IPS-15b (cell line): ENCODE measurements at regions not wholly inside any gene's neighbourhood (a gene's known extent, or its start where the extent isn't known, plus 50 kb on each side); places are given as distances from the start of the nearest gene placed in this dataset.
"Not testable (repeated sequence)": the region's sequence is repeated elsewhere in the genome, so short reads cannot be mapped to it uniquely, and the experiment has no call there.

ENCODE experiments used
- H3K27me3 ChIP-seq: one replicate; pipeline ENCODE4 v1.6.1; 2013; ENCODE audit warnings: low read length; ENCODE audit not compliant: control insufficient read depth, insufficient read depth
- H3K36me3 ChIP-seq: one replicate; pipeline ENCODE4 v1.6.1; 2013; ENCODE audit warnings: low read length; ENCODE audit not compliant: control insufficient read depth, insufficient read depth
- H3K4me1 ChIP-seq: one replicate; pipeline ENCODE4 v1.6.1; 2013; ENCODE audit warnings: mild to moderate bottlenecking, low read length; ENCODE audit not compliant: control insufficient read depth, insufficient read depth
- H3K4me3 ChIP-seq: one replicate; pipeline ENCODE4 v1.5.1; 2013; ENCODE audit warnings: low read depth, low read length
- H3K9ac ChIP-seq: one replicate; pipeline ENCODE4 v1.6.1; 2013; ENCODE audit warnings: low read depth, mild to moderate bottlenecking, low read length
- H3K9me3 ChIP-seq: one replicate; pipeline ENCODE4 v1.6.1; 2013; ENCODE audit warnings: mild to moderate bottlenecking, low read length; ENCODE audit not compliant: control insufficient read depth, insufficient read depth

GRCh38 chr13:63446329-63446728 lies 2030.7 kb upstream of the PCDH20 start:
- Histone ChIP-seq H3K4me3 (no peak overlapping the region), H3K9ac (no peak overlapping the region), H3K27me3 (no peaks in the 10 kb centered on the region), H3K4me1 (no peaks in the 10 kb centered on the region), H3K36me3 (no peaks in the 10 kb centered on the region), H3K9me3 (no peaks in the 10 kb centered on the region)

GRCh38 chr13:63444225-63444624 lies 2028.6 kb upstream of the PCDH20 start:
- not testable (repeated sequence) for H3K36me3 ChIP-seq, H3K27me3 ChIP-seq, H3K4me1 ChIP-seq, H3K9me3 ChIP-seq, H3K4me3 ChIP-seq, H3K9ac ChIP-seq

GRCh38 chr13:63438951-63439350 lies 2023.3 kb upstream of the PCDH20 start:
- Histone ChIP-seq H3K27me3 (no peaks in the 10 kb centered on the region), H3K36me3 (no peaks in the 10 kb centered on the region), H3K9me3 (no peaks in the 10 kb centered on the region), H3K4me1 (no peaks in the 10 kb centered on the region), H3K9ac (no peak overlapping the region), H3K4me3 (no peak overlapping the region)

GRCh38 chr13:63436325-63436668 lies 2020.6 kb upstream of the PCDH20 start:
- Histone ChIP-seq H3K4me3 (no peak overlapping the region), H3K36me3 (no peaks in the 10 kb centered on the region), H3K9ac (no peak overlapping the region)

GRCh38 chr13:63435667-63436324 lies 2020.1 kb upstream of the PCDH20 start:
- Histone ChIP-seq H3K9me3 (no peaks in the 10 kb centered on the region), H3K4me1 (no peaks in the 10 kb centered on the region), H3K9ac (no peak overlapping the region), H3K4me3 (no peak overlapping the region), H3K27me3 (no peaks in the 10 kb centered on the region), H3K36me3 (no peaks in the 10 kb centered on the region)

More at GRCh38 chr13:63436325-63436668, 2020.6 kb upstream of the PCDH20 start:
- Histone ChIP-seq H3K9me3 (no peaks in the 10 kb centered on the region), H3K27me3 (no peaks in the 10 kb centered on the region), H3K4me1 (no peaks in the 10 kb centered on the region)

GRCh38 chr13:63433546-63434150 lies 2018.0 kb upstream of the PCDH20 start:
- H3K4me3 ChIP-seq, result no peak overlapping the region
- H3K9ac ChIP-seq, result no peak overlapping the region
- no peaks in the 10 kb centered on the region for H3K9me3 ChIP-seq
- H3K4me1 ChIP-seq, result no peaks in the 10 kb centered on the region
- no peaks in the 10 kb centered on the region for H3K36me3 ChIP-seq
- H3K27me3 ChIP-seq, result no peaks in the 10 kb centered on the region

- H3K4me3 ChIP-seq, result no peak overlapping the region
- no peaks in the 10 kb centered on the region for H3K27me3 ChIP-seq
- H3K4me1 ChIP-seq, result no peaks in the 10 kb centered on the region
- no peak overlapping the region for H3K9ac ChIP-seq
- no peaks in the 10 kb centered on the region for H3K36me3 ChIP-seq
- no peaks in the 10 kb centered on the region for H3K9me3 ChIP-seq
Observed at GRCh38 chr13:63427170-63427569, 2011.5 kb upstream of the PCDH20 start.

GRCh38 chr13:63425131-63425530 lies 2009.5 kb upstream of the PCDH20 start:
- no peaks in the 10 kb centered on the region for H3K36me3 ChIP-seq
- H3K9ac ChIP-seq, result no peak overlapping the region
- H3K4me1 ChIP-seq, result no peaks in the 10 kb centered on the region
- no peaks in the 10 kb centered on the region for H3K9me3 ChIP-seq
- H3K27me3 ChIP-seq, result no peaks in the 10 kb centered on the region
- no peak overlapping the region for H3K4me3 ChIP-seq

GRCh38 chr13:63421123-63421522 lies 2005.5 kb upstream of the PCDH20 start:
- H3K9me3 ChIP-seq, result no peaks in the 10 kb centered on the region
- H3K9ac ChIP-seq, result no peak overlapping the region
- H3K36me3 ChIP-seq, result no peaks in the 10 kb centered on the region
- H3K4me1 ChIP-seq, result no peaks in the 10 kb centered on the region
- no peak overlapping the region for H3K4me3 ChIP-seq
- H3K27me3 ChIP-seq, result no peaks in the 10 kb centered on the region

- Histone ChIP-seq H3K4me1 (no peaks in the 10 kb centered on the region), H3K9me3 (no peaks in the 10 kb centered on the region), H3K9ac (no peak overlapping the region), H3K4me3 (no peak overlapping the region), H3K36me3 (no peaks in the 10 kb centered on the region), H3K27me3 (no peaks in the 10 kb centered on the region)
Observed at GRCh38 chr13:63420685-63421084, 2005.0 kb upstream of the PCDH20 start.

- no peak overlapping the region for H3K4me3 ChIP-seq
- H3K27me3 ChIP-seq, result no peaks in the 10 kb centered on the region
- H3K36me3 ChIP-seq, result no peaks in the 10 kb centered on the region
- no peaks in the 10 kb centered on the region for H3K9me3 ChIP-seq
- no peaks in the 10 kb centered on the region for H3K4me1 ChIP-seq
- no peak overlapping the region for H3K9ac ChIP-seq
Observed at GRCh38 chr13:63414247-63414646, 1998.6 kb upstream of the PCDH20 start.

GRCh38 chr13:63409791-63410351 lies 1994.2 kb upstream of the PCDH20 start:
- Histone ChIP-seq H3K4me3 (no peak overlapping the region), H3K9me3 (no peaks in the 10 kb centered on the region), H3K9ac (no peak overlapping the region), H3K27me3 (no peaks in the 10 kb centered on the region), H3K36me3 (no peaks in the 10 kb centered on the region), H3K4me1 (no peaks in the 10 kb centered on the region)
